Neural crest cell (in vitro differentiated cells): ENCODE measurements at regions not wholly inside any gene's neighbourhood (a gene's known extent, or its start where the extent isn't known, plus 50 kb on each side); places are given as distances from the start of the nearest gene placed in this dataset.

Source experiments
- DNase-seq: peaks from one replicate; pipeline ENCODE4 v3.0.0; 2021; ENCODE audit warnings: low read depth, mixed read lengths, low spot score
- H3K27ac Mint-ChIP-seq: one replicate; pipeline ENCODE4 v1.8.0; 2021; ENCODE audit warnings: mild to moderate bottlenecking, mixed read lengths; ENCODE audit not compliant: unreplicated experiment
- H3K27me3 Mint-ChIP-seq: 2 replicates; pipeline ENCODE4 v1.8.0; 2021; ENCODE audit warnings: low read depth, mild to moderate bottlenecking, mixed read lengths
- H3K36me3 Mint-ChIP-seq: 2 replicates; pipeline ENCODE4 v1.8.0; 2021; ENCODE audit warnings: low read depth, mild to moderate bottlenecking, mixed read lengths
- H3K4me1 Mint-ChIP-seq: 2 replicates; pipeline ENCODE4 v1.8.0; 2021; ENCODE audit warnings: mixed read lengths
- H3K4me3 Mint-ChIP-seq: one replicate; pipeline ENCODE4 v1.8.0; 2021; ENCODE audit warnings: mild to moderate bottlenecking, mixed read lengths
- H3K9me3 Mint-ChIP-seq: 2 replicates; pipeline ENCODE4 v1.8.0; 2021; ENCODE audit warnings: mixed read lengths
- TF ChIP-seq, protein P1 (sequence below): fragments of 200-600 bp; sonication (generic); conservative IDR thresholded peaks from 2 replicates; pipeline ENCODE4 v1.5.0; 2021; ENCODE audit warnings: antibody characterized with exemption, mild to moderate bottlenecking

DNA sequence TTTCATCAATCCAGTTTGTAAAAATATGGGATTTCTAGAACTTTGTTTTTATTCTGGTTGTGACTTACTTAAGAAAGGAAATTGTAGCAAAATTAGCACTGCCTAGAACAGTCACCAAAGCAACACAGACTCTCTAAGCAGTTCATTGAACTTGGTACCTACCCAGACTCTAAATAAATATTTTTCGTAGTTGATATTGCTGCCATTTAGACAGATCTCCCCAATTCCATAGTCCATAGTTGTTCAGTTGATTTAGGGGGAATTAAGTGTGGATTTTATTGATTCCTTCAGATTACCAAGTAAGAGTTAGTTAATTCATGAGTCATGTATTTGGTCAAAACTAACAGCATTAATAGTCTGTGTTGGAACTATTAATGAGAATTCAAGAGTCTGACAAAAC lies 822.5 kb downstream of the DHX35 start:
- no peak overlapping the region for H3K27ac Mint-ChIP-seq
- TF ChIP-seq, protein P1, sequence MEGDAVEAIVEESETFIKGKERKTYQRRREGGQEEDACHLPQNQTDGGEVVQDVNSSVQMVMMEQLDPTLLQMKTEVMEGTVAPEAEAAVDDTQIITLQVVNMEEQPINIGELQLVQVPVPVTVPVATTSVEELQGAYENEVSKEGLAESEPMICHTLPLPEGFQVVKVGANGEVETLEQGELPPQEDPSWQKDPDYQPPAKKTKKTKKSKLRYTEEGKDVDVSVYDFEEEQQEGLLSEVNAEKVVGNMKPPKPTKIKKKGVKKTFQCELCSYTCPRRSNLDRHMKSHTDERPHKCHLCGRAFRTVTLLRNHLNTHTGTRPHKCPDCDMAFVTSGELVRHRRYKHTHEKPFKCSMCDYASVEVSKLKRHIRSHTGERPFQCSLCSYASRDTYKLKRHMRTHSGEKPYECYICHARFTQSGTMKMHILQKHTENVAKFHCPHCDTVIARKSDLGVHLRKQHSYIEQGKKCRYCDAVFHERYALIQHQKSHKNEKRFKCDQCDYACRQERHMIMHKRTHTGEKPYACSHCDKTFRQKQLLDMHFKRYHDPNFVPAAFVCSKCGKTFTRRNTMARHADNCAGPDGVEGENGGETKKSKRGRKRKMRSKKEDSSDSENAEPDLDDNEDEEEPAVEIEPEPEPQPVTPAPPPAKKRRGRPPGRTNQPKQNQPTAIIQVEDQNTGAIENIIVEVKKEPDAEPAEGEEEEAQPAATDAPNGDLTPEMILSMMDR: no peak
- H3K36me3 Mint-ChIP-seq: no peaks in the 10 kb centered on the region
- no peaks in the 10 kb centered on the region for H3K4me1 Mint-ChIP-seq
- no peak for DNase-seq
- H3K9me3 Mint-ChIP-seq: peaks cover 8% of the 10 kb centered on the region
- peaks cover 2% of the 10 kb centered on the region for H3K27me3 Mint-ChIP-seq
- no peak overlapping the region for H3K4me3 Mint-ChIP-seq

DNA sequence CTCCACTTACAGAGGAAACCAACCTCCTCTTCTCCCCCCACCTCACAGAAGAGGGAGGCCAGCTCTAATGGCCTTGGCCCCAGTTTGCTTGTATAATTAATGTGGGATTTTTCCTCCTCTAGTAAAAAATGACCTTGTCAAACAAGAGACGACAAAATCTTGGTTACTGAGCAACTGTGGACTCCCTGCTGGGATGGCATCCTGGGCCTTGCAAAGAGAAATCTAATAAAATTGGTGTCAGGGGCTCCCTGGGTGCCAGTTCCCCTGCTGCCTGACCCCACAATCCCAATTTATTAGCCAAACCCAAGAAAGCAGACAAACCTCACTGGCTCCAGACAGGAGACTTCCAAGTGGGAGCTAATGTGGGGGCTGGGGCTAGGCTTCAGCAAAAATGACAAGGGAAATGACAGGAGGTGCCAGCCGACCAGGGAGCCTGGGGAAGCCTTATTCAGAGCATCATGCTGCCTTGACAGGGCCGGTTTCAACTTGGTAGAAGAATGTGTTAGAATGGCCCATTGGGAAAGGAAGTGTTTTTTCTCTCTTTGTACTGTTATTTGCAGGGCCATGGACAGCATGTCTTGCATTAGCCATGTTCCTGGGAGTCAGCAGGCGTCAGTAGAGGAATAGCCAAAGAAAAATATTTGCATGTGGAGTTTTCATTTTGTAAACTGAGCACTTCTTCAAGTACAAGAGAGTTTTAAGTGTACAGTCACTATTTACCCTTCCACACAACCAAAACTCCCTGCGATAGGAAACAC lies 816.9 kb downstream of the DHX35 start:
- Mint-ChIP-seq H3K36me3 (no peaks in the 10 kb centered on the region), H3K4me3 (no peak overlapping the region), H3K27ac (no peak overlapping the region), H3K4me1 (peaks cover 10% of the 10 kb centered on the region), H3K27me3 (no peaks in the 10 kb centered on the region), H3K9me3 (peaks cover 6% of the 10 kb centered on the region)
- no peak for DNase-seq
- TF ChIP-seq, protein P1: no peak

DNA sequence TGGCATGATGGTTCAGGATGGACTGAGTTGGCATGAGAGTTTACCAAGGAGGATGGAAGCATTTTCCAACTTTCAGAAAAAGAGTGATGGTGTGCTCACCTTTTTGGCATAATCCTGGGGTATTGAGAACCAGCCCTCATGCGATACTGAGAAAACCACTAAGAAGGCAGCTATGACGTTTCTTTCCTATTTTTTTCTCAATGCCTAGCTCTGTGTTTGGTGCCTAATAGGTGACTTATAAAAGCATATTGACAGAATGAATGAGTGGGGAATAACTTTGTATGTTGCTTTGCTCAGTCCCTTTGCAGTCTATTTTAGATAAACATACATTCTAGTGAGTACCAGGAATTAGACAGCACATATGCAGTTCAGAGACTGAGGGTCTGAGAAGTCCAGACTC lies 816.3 kb downstream of the DHX35 start:
- DNase-seq: no peak
- Mint-ChIP-seq H3K9me3 (peaks cover 5% of the 10 kb centered on the region), H3K4me1 (peaks cover 10% of the 10 kb centered on the region), H3K4me3 (no peak overlapping the region), H3K36me3 (no peaks in the 10 kb centered on the region), H3K27me3 (no peaks in the 10 kb centered on the region), H3K27ac (no peak overlapping the region)
- TF ChIP-seq, protein P1: no peak

DNA sequence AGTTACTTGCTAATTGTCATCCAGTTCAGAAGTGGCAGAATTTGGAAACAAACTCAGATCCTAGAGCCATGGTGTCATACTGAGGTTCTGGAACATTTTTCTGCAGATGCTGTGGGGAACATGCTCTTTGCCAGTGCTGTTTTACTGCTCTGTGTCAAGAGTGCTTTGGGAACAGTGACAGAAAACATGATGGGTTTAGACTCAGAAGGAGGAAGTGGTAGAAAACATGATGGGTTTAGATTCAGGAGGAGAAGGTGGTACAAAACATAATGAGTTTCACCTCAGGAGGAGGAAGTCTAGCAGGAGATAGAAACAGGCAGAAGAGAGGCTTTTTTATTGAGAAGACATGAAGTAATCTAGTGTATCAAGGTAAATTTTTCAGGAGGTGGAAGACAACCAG lies 815.5 kb downstream of the DHX35 start:
- Mint-ChIP-seq H3K27me3 (no peaks in the 10 kb centered on the region), H3K9me3 (peaks cover 3% of the 10 kb centered on the region), H3K36me3 (no peaks in the 10 kb centered on the region), H3K27ac (no peak overlapping the region), H3K4me1 (peaks cover 10% of the 10 kb centered on the region), H3K4me3 (no peak overlapping the region)
- no peak for DNase-seq
- TF ChIP-seq, protein P1: no peak

GRCh38 chr20:39775110-39775509 lies 813.0 kb downstream of the DHX35 start:
- Mint-ChIP-seq H3K36me3 (peaks cover 3% of the 10 kb centered on the region), H3K9me3 (peaks cover 3% of the 10 kb centered on the region), H3K27ac (peak overlapping the region; percentile 19), H3K27me3 (no peaks in the 10 kb centered on the region), H3K4me3 (no peak overlapping the region), H3K4me1 (peaks cover 10% of the 10 kb centered on the region)
- DNase-seq: no peak
- TF ChIP-seq, protein P1: no peak
